ENCODE measurements at regions not wholly inside any gene's neighbourhood (a gene's known extent, or its start where the extent isn't known, plus 50 kb on each side); places are given as distances from the start of the nearest gene placed in this dataset.

- DNase-seq (ENCODE audit: low read depth in 2 of 2), result no peak
These were observed 554.4 kb upstream of the TMEM132C start for GRCh38 chr12:127712561-127712960.

- DNase-seq (ENCODE audit: low read depth in 2 of 2), result no peak
These were observed 550.8 kb upstream of the TMEM132C start for GRCh38 chr12:127716166-127716565.

- no peak for DNase-seq (ENCODE audit: low read depth in 2 of 2)
These were observed 549.7 kb upstream of the TMEM132C start for GRCh38 chr12:127717278-127717677.

GRCh38 chr12:127720334-127720733, 546.6 kb upstream of the TMEM132C start:
- no peak for DNase-seq (ENCODE audit: low read depth in 2 of 2)

- DNase-seq (ENCODE audit: low read depth in 2 of 2), result no peak
These were observed 544.4 kb upstream of the TMEM132C start for GRCh38 chr12:127722611-127723010.

GRCh38 chr12:127723251-127723650, 543.7 kb upstream of the TMEM132C start:
- DNase-seq (ENCODE audit: low read depth in 2 of 2), result no peak

GRCh38 chr12:127726671-127727315, 540.2 kb upstream of the TMEM132C start:
- no peak for DNase-seq (ENCODE audit: low read depth in 2 of 2)

- DNase-seq (ENCODE audit: low read depth in 2 of 2), result no peak
These were observed 538.7 kb upstream of the TMEM132C start for GRCh38 chr12:127728285-127728684.

- DNase-seq (ENCODE audit: low read depth in 2 of 2), result no peak
These were observed 538.2 kb upstream of the TMEM132C start for GRCh38 chr12:127728729-127729128.

- DNase-seq (ENCODE audit: low read depth in 2 of 2), result no peak
These were observed 537.6 kb upstream of the TMEM132C start for GRCh38 chr12:127729381-127729780.

GRCh38 chr12:127731657-127732056, 535.3 kb upstream of the TMEM132C start:
- DNase-seq (ENCODE audit: low read depth in 2 of 2), result no peak

GRCh38 chr12:127742231-127742630, 524.7 kb upstream of the TMEM132C start:
- DNase-seq (ENCODE audit: low read depth in 2 of 2), result no peak

- no peak for DNase-seq (ENCODE audit: low read depth in 2 of 2)
These were observed 521.3 kb upstream of the TMEM132C start for GRCh38 chr12:127745469-127746212.

- no peak for DNase-seq (ENCODE audit: low read depth in 2 of 2)
These were observed 517.6 kb upstream of the TMEM132C start for GRCh38 chr12:127749416-127749815.

- no peak for DNase-seq (ENCODE audit: low read depth in 2 of 2)
These were observed 516.7 kb upstream of the TMEM132C start for GRCh38 chr12:127750076-127750840.

- DNase-seq (ENCODE audit: low read depth in 2 of 2), result no peak
These were observed 514.2 kb upstream of the TMEM132C start for GRCh38 chr12:127752802-127753201.

- DNase-seq (ENCODE audit: low read depth in 2 of 2), result no peak
These were observed 506.6 kb upstream of the TMEM132C start for GRCh38 chr12:127760357-127760756.

GRCh38 chr12:127760996-127761395, 506.0 kb upstream of the TMEM132C start:
- no peak for DNase-seq (ENCODE audit: low read depth in 2 of 2)

GRCh38 chr12:127761880-127762279, 505.1 kb upstream of the TMEM132C start:
- no peak for DNase-seq (ENCODE audit: low read depth in 2 of 2)

- DNase-seq (ENCODE audit: low read depth in 2 of 2), result no peak
These were observed 499.3 kb upstream of the TMEM132C start for GRCh38 chr12:127767656-127768055.

GRCh38 chr12:127770118-127770517, 496.9 kb upstream of the TMEM132C start:
- no peak for DNase-seq (ENCODE audit: low read depth in 2 of 2)

- DNase-seq (ENCODE audit: low read depth in 2 of 2), result no peak
These were observed 495.4 kb upstream of the TMEM132C start for GRCh38 chr12:127771546-127771945.

Measured in lung microvascular endothelial cell (primary cell).